ENCODE measurements at regions not wholly inside any gene's neighbourhood (a gene's known extent, or its start where the extent isn't known, plus 50 kb on each side); places are given as distances from the start of the nearest gene placed in this dataset.

- TF ChIP-seq CTCF (IDR thresholded peaks at IDR 0.05): no peak
- TF ChIP-seq POLR2AphosphoS5 (IDR thresholded peaks at IDR 0.05): no peak
- no peak for TF ChIP-seq POLR2A (IDR thresholded peaks at IDR 0.05)
Measured at GRCh38 chr2:61677306-61677705, 139.2 kb upstream of the XPO1 start.

Measured in breast epithelium (tissue), 3 donors.